K562 (cell line): ENCODE measurements at regions not wholly inside any gene's neighbourhood (a gene's known extent, or its start where the extent isn't known, plus 50 kb on each side); places are given as distances from the start of the nearest gene placed in this dataset.

Experiments used
- ATAC-seq: fragments of 200-7000 bp; cut with Tn5 transposase; 3 replicates; pipeline ENCODE4 v1.9.1; 2020; ENCODE audit warnings: moderate library complexity
- BruUV-seq: library from RNA; stranded (reverse); fragments of 400-500 nt; replicated peaks from 2 replicates; lab custom pipeline; 2021; lab: Mats Ljungman, UMichigan
- CTCF ChIA-PET: fragments of 300-600 bp; formaldehyde crosslinking; extraction: SDS; loops from one replicate; lab custom pipeline; 2021; ENCODE audit warnings: low intra/inter-chr PET ratio; lab: Yijun Ruan, JAX
- POLR2A ChIA-PET: fragments of 300-600, 350-650 bp; sonication (Branson Sonifier 250); formaldehyde crosslinking; extraction: SDS; loops from one replicate; lab custom pipeline; 2021; ENCODE audit warnings: antibody characterized with exemption, inconsistent platforms; lab: Yijun Ruan, JAX
- DNase-seq, 4 experiments: peaks; one replicate each; pipeline versions ENCODE4 v3.0.0 to v3.0.0-alpha.2; 2011 to 2018; ENCODE audit warnings: low spot score in 3 of 4, mixed read lengths in 3 of 4; ENCODE audit errors: extremely low read depth in 1 of 4
- FAIRE-seq: peaks from 2 replicates; lab custom pipeline; 2011; peaks lifted over from hg19 to GRCh38; lab: Jason Lieb, UNC
- H2AFZ ChIP-seq: 2 replicates; pipeline ENCODE4 v1.6.0; 2011; ENCODE audit warnings: low read depth, low read length, control low read depth, inconsistent platforms
- H3K27ac ChIP-seq: fragments of 200-600 bp; 3 replicates; pipeline ENCODE4 v1.8.0; 2011; ENCODE audit warnings: low read depth, mild to moderate bottlenecking, control low read depth, inconsistent platforms, low read length, moderate library complexity, mixed read lengths; ENCODE audit errors: extremely low read depth
- H3K27me3 ChIP-seq, 2 experiments: fragments of 300-600 bp in 1 of 2; 2 replicates in 1 of 2; 3 replicates in 1 of 2; pipeline versions ENCODE4 v1.6.0 to v1.8.0; 2011; ENCODE audit warnings: inconsistent platforms in 2 of 2, low read length in 2 of 2, mild to moderate bottlenecking in 1 of 2, mixed read lengths in 1 of 2, moderate library complexity in 1 of 2; ENCODE audit not compliant: control insufficient read depth in 2 of 2, insufficient read depth in 2 of 2
- H3K36me3 ChIP-seq: fragments of 300-600 bp; 3 replicates; pipeline ENCODE4 v1.8.0; 2011; ENCODE audit warnings: mild to moderate bottlenecking, low read length, inconsistent platforms; ENCODE audit not compliant: control insufficient read depth, insufficient read depth
- H3K4me1 ChIP-seq, 2 experiments: fragments of 200-600 bp in 1 of 2; replicated peaks in 1 of 2; 2 replicates in 1 of 2; 3 replicates in 1 of 2; pipeline versions ENCODE4 v1.5.1 to v1.8.0; 2011; ENCODE audit warnings: inconsistent platforms in 2 of 2, low read length in 2 of 2, mild to moderate bottlenecking in 1 of 2, mixed read lengths in 1 of 2, moderate library complexity in 1 of 2; ENCODE audit not compliant: control insufficient read depth in 2 of 2, insufficient read depth in 2 of 2
- H3K4me2 ChIP-seq: 2 replicates; pipeline ENCODE4 v1.6.1; 2011; ENCODE audit warnings: low read length, control low read depth, inconsistent platforms, mixed read lengths; ENCODE audit not compliant: insufficient read depth
- H3K4me3 ChIP-seq: fragments of 200-600 bp; sonication (generic), shearing (Covaris generic); 2 replicates; pipeline ENCODE4 v1.5.1; 2016; ENCODE audit warnings: control low read depth, inconsistent platforms
- H3K79me2 ChIP-seq: fragments of 200-600 bp; 3 replicates; pipeline ENCODE4 v1.8.0; 2011; ENCODE audit warnings: low read length, inconsistent platforms; ENCODE audit not compliant: control insufficient read depth, insufficient read depth
- H3K9ac ChIP-seq, 2 experiments: 2 replicates each; pipeline versions ENCODE4 v1.6.0 to v1.6.1; 2011; ENCODE audit warnings: low read depth in 2 of 2, low read length in 2 of 2, control low read depth in 1 of 2, inconsistent platforms in 1 of 2, mild to moderate bottlenecking in 1 of 2, mixed read lengths in 1 of 2; ENCODE audit not compliant: insufficient read depth in 1 of 2
- H3K9me1 ChIP-seq: one replicate; pipeline ENCODE4 v1.6.0; 2011; ENCODE audit warnings: inconsistent platforms, mild to moderate bottlenecking, low read length, moderate library complexity; ENCODE audit not compliant: control insufficient read depth, insufficient read depth
- H3K9me3 ChIP-seq: replicated peaks from 2 replicates; pipeline ENCODE4 v1.5.1; 2011; ENCODE audit warnings: low read depth, low read length, inconsistent platforms; ENCODE audit not compliant: control insufficient read depth, insufficient read depth
- H4K20me1 ChIP-seq: replicated peaks from 2 replicates; pipeline ENCODE4 v1.6.1; 2011; ENCODE audit warnings: low read length, inconsistent platforms, mixed read lengths; ENCODE audit not compliant: control insufficient read depth, insufficient read depth
- ELK1 ChIP-seq: sonication (generic); formaldehyde crosslinking; IDR thresholded peaks from 2 replicates; pipeline ENCODE4 v1.8.1; 2022; ENCODE audit warnings: missing genetic modification reagents
- FOXK1 ChIP-seq: sonication (generic); formaldehyde crosslinking; IDR thresholded peaks from 2 replicates; pipeline ENCODE4 v1.8.0; 2022; ENCODE audit warnings: missing genetic modification reagents, mild to moderate bottlenecking, borderline replicate concordance
- PHF21A ChIP-seq: fragments of 450-650 bp; IDR thresholded peaks from 2 replicates; pipeline ENCODE4 v1.6.1; 2017; ENCODE audit warnings: low read depth, borderline replicate concordance
- RNF2 ChIP-seq: sonication (generic); IDR thresholded peaks from 2 replicates; pipeline ENCODE4 v1.6.1; 2016
- SNRNP70 ChIP-seq: fragments of 200-400 bp; formaldehyde crosslinking; optimal IDR thresholded peaks from 2 replicates; pipeline ENCODE3; 2017; ENCODE audit warnings: low read depth, low read length
- TAF7 ChIP-seq: fragments of 450-650 bp; IDR thresholded peaks from 2 replicates; pipeline ENCODE4 v1.6.1; 2016; ENCODE audit warnings: missing genetic modification characterization, missing compliant biosample characterization
- TCF7L2 ChIP-seq: fragments of 150-350 bp; IDR thresholded peaks from 2 replicates; pipeline ENCODE4 v1.6.1; 2016; ENCODE audit warnings: low read depth, mild to moderate bottlenecking, low read length, moderate library complexity
- ZNF696 ChIP-seq: fragments of 250-450 bp; sonication (Bioruptor Pico); conservative IDR thresholded peaks from 2 replicates; pipeline ENCODE4 v1.4.0; 2020; ENCODE audit warnings: mild to moderate bottlenecking, moderate library complexity
- whole genome bisulfite sequencing: fragments of 100-300 bp; shearing (Covaris generic); methylation state at CpG from one replicate; pipeline ENCODE4 v1.1.6; 2016; ENCODE audit warnings: low coverage, mixed read lengths; ENCODE audit not compliant: insufficient coverage; ENCODE audit errors: missing lambda C conversion rate; 5-methylcytosine and 5-hydroxymethylcytosine counted together
- in situ Hi-C: fragments of 300-500 bp; cut with MboI; formaldehyde crosslinking; loops from 4 replicates; pipeline ENCODE4 v1.15.0; 2018; ENCODE audit warnings: inconsistent platforms, mixed read lengths
- intact Hi-C: fragments of 100-400 bp; cut with micrococcal nuclease; formaldehyde crosslinking; loops from 2 replicates; pipeline ENCODE4 v1.14.2; 2022
- TF ChIP-seq, protein P1 (sequence below): sonication (generic); formaldehyde crosslinking; IDR thresholded peaks from 2 replicates; pipeline ENCODE4 v1.8.0; 2022; ENCODE audit warnings: missing genetic modification reagents, mild to moderate bottlenecking, borderline replicate concordance

DNA sequence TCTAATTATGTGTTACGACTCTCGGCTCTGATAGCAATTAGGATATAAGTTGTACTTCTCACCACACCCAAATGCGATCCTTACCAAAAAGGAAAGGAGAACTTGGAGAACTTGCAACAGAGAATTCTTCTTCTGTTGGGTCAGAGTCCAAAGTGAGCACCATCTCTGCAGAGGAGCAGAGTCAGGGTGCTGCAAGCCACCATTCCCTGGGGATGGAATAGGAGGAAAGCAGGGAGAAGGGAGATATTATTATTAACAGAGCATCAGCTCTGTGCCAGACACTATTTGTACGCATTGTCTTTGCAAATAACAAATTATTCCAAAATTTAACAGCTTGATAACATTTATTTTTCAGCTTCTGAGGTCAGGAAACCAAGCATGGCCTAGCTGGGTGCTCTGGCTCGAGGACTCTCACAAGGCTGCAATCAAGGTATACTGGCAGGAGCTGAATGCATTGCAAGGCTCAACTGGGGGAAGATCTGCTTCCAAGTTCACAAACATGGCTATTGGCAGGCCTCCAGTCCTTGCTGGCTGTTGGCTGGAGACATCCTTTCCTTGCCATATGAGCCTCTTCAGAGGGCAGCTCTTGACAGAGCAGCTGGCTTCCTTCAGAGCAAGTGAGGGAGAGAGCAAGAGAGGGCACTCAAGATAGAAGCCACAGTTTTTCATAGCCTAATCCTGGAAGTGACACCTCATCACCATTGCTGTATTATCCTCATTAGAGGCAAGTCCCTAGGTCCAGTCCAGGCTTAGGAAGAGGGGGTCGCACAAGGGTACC lies 296.2 kb upstream of the CDH5 start:
- TF ChIP-seq TAF7 (no peak), RNF2 (no peak), ZNF696 (CRISPR knock-in tag) (no peak), ELK1 (CRISPR knock-in tag) (no peak)
- no peaks in the 10 kb centered on the region; a peak in 1 of 5 replicates for H3K27me3 ChIP-seq
- no peak overlapping the region for H3K27ac ChIP-seq
- no peaks in the 10 kb centered on the region for H4K20me1 ChIP-seq
- no peak for ATAC-seq
- H3K9ac ChIP-seq: no peak overlapping the region
- ChIA-PET CTCF (no interaction called here), POLR2A (interaction anchor here (0.6 to 0.7 kb wide), 2 partner anchors 39 to 399 kb away, joined by 3 read pairs; no protein-coding TSS in a partner anchor)
- H3K9me3 ChIP-seq: no peaks in the 10 kb centered on the region
- H3K4me2 ChIP-seq: no peak overlapping the region
- no peak overlapping the region for H3K4me3 ChIP-seq
- no TSS peak for BruUV-seq
- no peak for DNase-seq
- intact Hi-C loops: no loop called here
- H2AFZ ChIP-seq: no peak overlapping the region
- 0% methylated on average over 6 of the region's 6 CpGs for WGBS
- no peak for FAIRE-seq
- H3K4me1 ChIP-seq: no peaks in the 10 kb centered on the region
- no peaks in the 10 kb centered on the region for H3K9me1 ChIP-seq
- in situ Hi-C loops: no loop called here
- no peaks in the 10 kb centered on the region for H3K36me3 ChIP-seq
- no peaks in the 10 kb centered on the region for H3K79me2 ChIP-seq

- intact Hi-C loops (no loop called here), in situ Hi-C loops (no loop called here)
- 4% methylated on average over 3 of the region's 3 CpGs for WGBS
- CTCF ChIA-PET: no interaction called here
- Histone ChIP-seq H3K9me1 (no peaks in the 10 kb centered on the region), H2AFZ (no peak overlapping the region), H3K4me2 (no peak overlapping the region), H3K27ac (no peak overlapping the region), H3K9ac (no peak overlapping the region), H4K20me1 (no peaks in the 10 kb centered on the region), H3K27me3 (no peaks in the 10 kb centered on the region), H3K36me3 (no peaks in the 10 kb centered on the region), H3K4me3 (no peak overlapping the region), H3K79me2 (no peaks in the 10 kb centered on the region), H3K9me3 (no peaks in the 10 kb centered on the region), H3K4me1 (no peaks in the 10 kb centered on the region)
- ATAC-seq (no peak), FAIRE-seq (no peak), DNase-seq (no peak)
- POLR2A ChIA-PET: interaction anchor here (0.7 kb wide), 1 partner anchor 399 kb away, joined by 3 read pairs; no protein-coding TSS in a partner anchor
- no TSS peak for BruUV-seq
- no peak for TF ChIP-seq FOXK1 (CRISPR knock-in tag)
- TF ChIP-seq TCF7L2: no peak
- no peak for TF ChIP-seq PHF21A
- no peak for TF ChIP-seq SNRNP70
- TF ChIP-seq, protein P1, sequence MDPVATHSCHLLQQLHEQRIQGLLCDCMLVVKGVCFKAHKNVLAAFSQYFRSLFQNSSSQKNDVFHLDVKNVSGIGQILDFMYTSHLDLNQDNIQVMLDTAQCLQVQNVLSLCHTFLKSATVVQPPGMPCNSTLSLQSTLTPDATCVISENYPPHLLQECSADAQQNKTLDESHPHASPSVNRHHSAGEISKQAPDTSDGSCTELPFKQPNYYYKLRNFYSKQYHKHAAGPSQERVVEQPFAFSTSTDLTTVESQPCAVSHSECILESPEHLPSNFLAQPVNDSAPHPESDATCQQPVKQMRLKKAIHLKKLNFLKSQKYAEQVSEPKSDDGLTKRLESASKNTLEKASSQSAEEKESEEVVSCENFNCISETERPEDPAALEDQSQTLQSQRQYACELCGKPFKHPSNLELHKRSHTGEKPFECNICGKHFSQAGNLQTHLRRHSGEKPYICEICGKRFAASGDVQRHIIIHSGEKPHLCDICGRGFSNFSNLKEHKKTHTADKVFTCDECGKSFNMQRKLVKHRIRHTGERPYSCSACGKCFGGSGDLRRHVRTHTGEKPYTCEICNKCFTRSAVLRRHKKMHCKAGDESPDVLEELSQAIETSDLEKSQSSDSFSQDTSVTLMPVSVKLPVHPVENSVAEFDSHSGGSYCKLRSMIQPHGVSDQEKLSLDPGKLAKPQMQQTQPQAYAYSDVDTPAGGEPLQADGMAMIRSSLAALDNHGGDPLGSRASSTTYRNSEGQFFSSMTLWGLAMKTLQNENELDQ (CRISPR knock-in tag): no peak
Observed at GRCh38 chr16:66069587-66069986, 296.9 kb upstream of the CDH5 start.
